ENCODE measurements at regions not wholly inside any gene's neighbourhood (a gene's known extent, or its start where the extent isn't known, plus 50 kb on each side); places are given as distances from the start of the nearest gene placed in this dataset.

DNA sequence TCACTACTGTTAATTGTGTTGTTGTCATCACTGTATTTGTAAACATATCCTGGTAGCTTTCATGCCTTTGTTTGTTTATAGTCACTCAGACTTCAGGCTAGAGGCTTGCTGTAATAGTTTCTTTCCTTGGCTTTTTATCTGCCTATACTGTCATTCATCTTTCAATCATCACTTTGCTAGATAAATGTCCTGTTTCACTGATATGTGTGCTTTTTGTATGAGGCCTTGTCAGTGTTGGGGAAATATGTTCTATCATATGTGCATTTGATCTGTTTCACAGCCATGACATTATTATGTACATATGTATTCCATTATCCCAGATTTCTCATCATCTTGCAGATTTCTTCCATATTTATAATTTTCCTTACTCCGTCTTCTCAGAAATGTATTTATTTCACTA, 558.9 kb upstream of the LRFN5 start:
- DNase-seq = no peak
- no peaks in the 10 kb centered on the region for H3K4me1 Mint-ChIP-seq
- no peak overlapping the region for H3K27ac Mint-ChIP-seq
- WGBS (ENCODE audit: insufficient coverage) = no CpG with 5 or more reads among the region's 1 CpG
- no peak overlapping the region for H3K4me3 Mint-ChIP-seq
- Histone ChIP-seq H3K4me1 (ENCODE audit: control insufficient read depth in 1 of 2, extremely low read depth in 1 of 2, insufficient read depth in 2 of 2, low read length in 2 of 2) (no peaks in the 10 kb centered on the region), H3K36me3 (ENCODE audit: control insufficient read depth in 2 of 2, extremely low read depth in 1 of 2, insufficient read depth in 1 of 2, low read length in 1 of 2) (no peaks in the 10 kb centered on the region), H3K27ac (ENCODE audit: low read length) (no peak overlapping the region), H3K4me3 (ENCODE audit: control insufficient read depth in 1 of 2, extremely low read depth in 1 of 2, low read length in 1 of 2) (no peak overlapping the region), H3K27me3 (replicated peaks in 1 of 2; ENCODE audit: control insufficient read depth in 2 of 2, extremely low read depth in 1 of 2, insufficient read depth in 2 of 2, low read length in 1 of 2) (no peaks in the 10 kb centered on the region), H3K9me3 (no peaks in the 10 kb centered on the region)
- H3K36me3 Mint-ChIP-seq = no peaks in the 10 kb centered on the region
- no peaks in the 10 kb centered on the region for H3K27me3 Mint-ChIP-seq
- CTCF ChIA-PET = no interaction called here
- POLR2A ChIA-PET = no interaction called here
- ATAC-seq (replicated peaks in 1 of 4) = no peak
- peaks cover 0 to 3% (median 0%) of the 10 kb centered on the region in 3 donors for H3K9me3 Mint-ChIP-seq

DNA sequence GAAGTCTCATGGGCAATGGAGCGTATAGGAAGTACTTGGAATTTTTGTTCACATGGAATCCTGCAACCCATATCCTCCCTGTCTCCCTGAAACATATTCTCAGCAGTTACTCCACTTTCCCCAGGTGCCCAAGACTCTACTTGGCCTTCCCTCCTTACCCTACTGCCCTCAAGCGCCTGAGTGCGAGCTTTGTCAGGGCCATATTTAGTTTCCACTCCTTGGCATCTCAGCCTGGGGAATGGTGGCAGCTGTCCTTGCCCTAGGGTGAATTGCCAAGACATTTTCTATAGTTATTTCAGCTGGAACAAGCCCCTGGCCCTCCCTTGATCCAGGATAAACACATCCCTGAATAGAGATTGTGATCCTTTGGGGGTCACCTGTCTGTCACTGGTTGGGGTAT, 569.3 kb upstream of the LRFN5 start:
- no peaks in the 10 kb centered on the region for H3K36me3 Mint-ChIP-seq
- CTCF ChIA-PET = no interaction called here

DNA sequence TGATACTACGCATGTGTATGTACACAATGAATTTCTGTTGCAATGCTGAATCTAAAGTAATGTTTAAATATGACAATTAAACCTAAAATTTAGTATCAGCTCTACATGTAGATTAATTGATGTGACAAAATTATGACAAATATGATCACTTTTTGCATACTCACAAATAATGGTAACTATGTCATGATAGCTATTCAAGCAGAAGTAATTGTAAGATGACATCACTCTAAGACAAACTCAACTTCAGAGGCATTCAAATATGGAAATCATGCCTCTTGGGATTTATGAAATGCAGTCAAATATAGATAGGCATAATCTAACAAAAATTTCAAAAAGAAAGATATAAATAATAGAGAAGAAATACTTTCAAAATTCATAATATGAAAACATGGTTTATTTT, 571.7 kb upstream of the LRFN5 start:
- CTCF ChIA-PET = no interaction called here
- Histone ChIP-seq H3K4me3 (ENCODE audit: control insufficient read depth in 1 of 2, extremely low read depth in 1 of 2, low read length in 1 of 2) (no peak overlapping the region), H3K27me3 (replicated peaks in 1 of 2; ENCODE audit: control insufficient read depth in 2 of 2, extremely low read depth in 1 of 2, insufficient read depth in 2 of 2, low read length in 1 of 2) (no peaks in the 10 kb centered on the region), H3K36me3 (ENCODE audit: control insufficient read depth in 2 of 2, extremely low read depth in 1 of 2, insufficient read depth in 1 of 2, low read length in 1 of 2) (no peaks in the 10 kb centered on the region), H3K27ac (ENCODE audit: low read length) (no peak overlapping the region), H3K4me1 (ENCODE audit: control insufficient read depth in 1 of 2, extremely low read depth in 1 of 2, insufficient read depth in 2 of 2, low read length in 2 of 2) (no peaks in the 10 kb centered on the region), H3K9me3 (no peaks in the 10 kb centered on the region)
- no CpG with 5 or more reads among the region's 1 CpG for WGBS (ENCODE audit: insufficient coverage)
- Mint-ChIP-seq H3K9me3 (peaks cover 0 to 15% (median 6%) of the 10 kb centered on the region in 3 donors), H3K36me3 (no peaks in the 10 kb centered on the region), H3K27me3 (no peaks in the 10 kb centered on the region), H3K4me3 (no peak overlapping the region), H3K27ac (no peak overlapping the region), H3K4me1 (no peaks in the 10 kb centered on the region)
- ATAC-seq (replicated peaks in 1 of 4) (no peak), DNase-seq (no peak)
- POLR2A ChIA-PET = no interaction called here

More for the DNA sequence above, 569.3 kb upstream of the LRFN5 start:
- H3K4me1 ChIP-seq (ENCODE audit: control insufficient read depth in 1 of 2, extremely low read depth in 1 of 2, insufficient read depth in 2 of 2, low read length in 2 of 2) = no peaks in the 10 kb centered on the region
- no peak overlapping the region for H3K27ac ChIP-seq (ENCODE audit: low read length)
- POLR2A ChIA-PET = no interaction called here
- no peak overlapping the region for H3K4me3 ChIP-seq (ENCODE audit: control insufficient read depth in 1 of 2, extremely low read depth in 1 of 2, low read length in 1 of 2)
- Mint-ChIP-seq H3K27ac (no peak overlapping the region), H3K27me3 (no peaks in the 10 kb centered on the region), H3K4me3 (no peak overlapping the region), H3K4me1 (no peaks in the 10 kb centered on the region), H3K9me3 (peaks cover 0 to 10% (median 6%) of the 10 kb centered on the region in 3 donors)
- no peaks in the 10 kb centered on the region for H3K36me3 ChIP-seq (ENCODE audit: control insufficient read depth in 2 of 2, extremely low read depth in 1 of 2, insufficient read depth in 1 of 2, low read length in 1 of 2)
- ATAC-seq (replicated peaks in 1 of 4) = no peak
- H3K27me3 ChIP-seq (replicated peaks in 1 of 2; ENCODE audit: control insufficient read depth in 2 of 2, extremely low read depth in 1 of 2, insufficient read depth in 2 of 2, low read length in 1 of 2) = no peaks in the 10 kb centered on the region
- DNase-seq = no peak
- WGBS (ENCODE audit: insufficient coverage) = 83% methylated on average over 3 of the region's 3 CpGs
- H3K9me3 ChIP-seq = no peaks in the 10 kb centered on the region

DNA sequence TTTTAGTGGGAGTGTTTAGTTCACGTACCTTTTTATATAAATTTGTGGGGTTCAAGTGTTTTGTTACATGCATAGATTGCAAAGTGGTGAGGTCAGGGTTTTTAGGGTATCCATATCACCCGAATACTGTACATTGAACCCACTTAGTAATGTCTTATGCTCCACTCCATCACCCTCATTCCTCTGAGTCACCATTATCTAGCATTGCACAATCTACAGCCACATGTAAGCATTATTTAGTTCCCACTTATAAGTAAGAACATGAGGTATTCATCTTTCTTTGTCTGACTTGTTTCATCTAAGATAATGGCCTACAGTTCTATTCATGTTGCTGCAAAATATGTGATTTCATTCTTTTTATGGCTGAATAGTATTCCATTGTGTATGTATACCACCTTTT, 583.7 kb upstream of the LRFN5 start:
- POLR2A ChIA-PET = no interaction called here
- Histone ChIP-seq H3K4me3 (ENCODE audit: control insufficient read depth in 1 of 2, extremely low read depth in 1 of 2, low read length in 1 of 2) (no peak overlapping the region), H3K27me3 (replicated peaks in 1 of 2; ENCODE audit: control insufficient read depth in 2 of 2, extremely low read depth in 1 of 2, insufficient read depth in 2 of 2, low read length in 1 of 2) (no peaks in the 10 kb centered on the region), H3K9me3 (peaks cover 2% of the 10 kb centered on the region), H3K27ac (ENCODE audit: low read length) (no peak overlapping the region), H3K4me1 (ENCODE audit: control insufficient read depth in 1 of 2, extremely low read depth in 1 of 2, insufficient read depth in 2 of 2, low read length in 2 of 2) (no peaks in the 10 kb centered on the region), H3K36me3 (ENCODE audit: control insufficient read depth in 2 of 2, extremely low read depth in 1 of 2, insufficient read depth in 1 of 2, low read length in 1 of 2) (no peaks in the 10 kb centered on the region)
- peaks cover 6 to 8% (median 8%) of the 10 kb centered on the region in 3 donors for H3K9me3 Mint-ChIP-seq
- no peak overlapping the region for H3K4me3 Mint-ChIP-seq
- WGBS (ENCODE audit: insufficient coverage) = no CpG with 5 or more reads among the region's 2 CpGs
- no peaks in the 10 kb centered on the region for H3K4me1 Mint-ChIP-seq
- DNase-seq (no peak), ATAC-seq (replicated peaks in 1 of 4) (no peak)
- no peaks in the 10 kb centered on the region for H3K36me3 Mint-ChIP-seq
- H3K27me3 Mint-ChIP-seq = no peaks in the 10 kb centered on the region
- CTCF ChIA-PET = no interaction called here
- H3K27ac Mint-ChIP-seq = no peak overlapping the region

DNA sequence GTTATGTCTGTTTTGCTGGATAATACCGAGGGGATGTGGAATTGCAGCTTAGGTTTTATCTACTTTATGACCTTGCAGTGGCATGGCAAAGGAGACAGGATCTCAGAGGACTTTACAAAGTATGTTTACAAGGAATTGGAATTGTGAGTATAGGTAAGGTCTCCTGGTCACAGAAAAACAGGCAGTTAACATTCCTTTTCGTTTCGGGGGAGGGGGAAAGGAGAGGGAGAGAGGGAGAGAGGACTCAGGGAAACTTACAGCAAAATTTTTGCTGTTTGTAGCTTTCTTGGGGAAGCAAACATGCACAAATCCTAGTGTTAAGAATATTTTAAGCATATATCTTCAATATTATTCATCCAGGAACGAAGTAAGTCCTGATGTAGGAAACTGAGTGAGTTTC, 590.5 kb upstream of the LRFN5 start:
- no peak overlapping the region for H3K4me3 ChIP-seq (ENCODE audit: control insufficient read depth in 1 of 2, extremely low read depth in 1 of 2, low read length in 1 of 2)
- no peaks in the 10 kb centered on the region for H3K4me1 ChIP-seq (ENCODE audit: control insufficient read depth in 1 of 2, extremely low read depth in 1 of 2, insufficient read depth in 2 of 2, low read length in 2 of 2)
- no peak overlapping the region for H3K4me3 Mint-ChIP-seq
- no peaks in the 10 kb centered on the region for H3K36me3 Mint-ChIP-seq
- no peak overlapping the region for H3K27ac ChIP-seq (ENCODE audit: low read length)
- DNase-seq = no peak
- CTCF ChIA-PET = no interaction called here
- H3K27me3 Mint-ChIP-seq = no peaks in the 10 kb centered on the region
- H3K27ac Mint-ChIP-seq = no peak overlapping the region
- H3K36me3 ChIP-seq (ENCODE audit: control insufficient read depth in 2 of 2, extremely low read depth in 1 of 2, insufficient read depth in 1 of 2, low read length in 1 of 2) = no peaks in the 10 kb centered on the region
- no peak for ATAC-seq (replicated peaks in 1 of 4)
- POLR2A ChIA-PET = no interaction called here
- H3K4me1 Mint-ChIP-seq = no peaks in the 10 kb centered on the region
- 38% methylated on average over 2 of the region's 4 CpGs for WGBS (ENCODE audit: insufficient coverage)
- no peaks in the 10 kb centered on the region for H3K27me3 ChIP-seq (replicated peaks in 1 of 2; ENCODE audit: control insufficient read depth in 2 of 2, extremely low read depth in 1 of 2, insufficient read depth in 2 of 2, low read length in 1 of 2)
- peaks cover 4 to 6% (median 4%) of the 10 kb centered on the region in 3 donors for H3K9me3 Mint-ChIP-seq
- H3K9me3 ChIP-seq = no peaks in the 10 kb centered on the region

DNA sequence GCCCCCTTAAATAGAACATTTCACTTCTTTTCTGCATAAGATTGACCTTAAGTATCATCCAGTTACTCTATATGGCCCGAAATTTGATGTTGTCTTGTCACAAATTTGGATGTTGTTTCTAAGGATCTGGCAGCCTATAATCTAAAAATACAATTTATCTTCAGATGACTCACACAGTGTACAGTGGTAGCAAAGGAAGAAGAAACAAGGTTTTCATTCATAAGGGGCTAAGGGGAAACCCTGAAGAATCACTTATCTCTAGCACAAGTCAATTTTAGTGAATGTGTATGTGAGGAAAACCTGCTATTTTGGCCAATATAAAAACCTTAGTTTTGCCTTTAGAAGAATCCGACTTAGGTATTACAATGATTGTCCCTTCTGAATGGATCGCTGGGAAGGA, 606.3 kb upstream of the LRFN5 start:
- POLR2A ChIA-PET = no interaction called here
- H3K27me3 ChIP-seq (replicated peaks in 1 of 2; ENCODE audit: control insufficient read depth in 2 of 2, extremely low read depth in 1 of 2, insufficient read depth in 2 of 2, low read length in 1 of 2) = no peaks in the 10 kb centered on the region
- DNase-seq (no peak), ATAC-seq (replicated peaks in 1 of 4) (no peak)
- Mint-ChIP-seq H3K36me3 (no peaks in the 10 kb centered on the region), H3K27ac (no peak overlapping the region), H3K27me3 (no peaks in the 10 kb centered on the region), H3K4me1 (no peaks in the 10 kb centered on the region), H3K9me3 (peaks cover 4 to 10% (median 8%) of the 10 kb centered on the region in 3 donors), H3K4me3 (no peak overlapping the region)
- CTCF ChIA-PET = interaction anchor here in 1 of 2 donors (0.9 kb wide), 1 partner anchor 1513 kb away, joined by 3 read pairs; no protein-coding TSS in a partner anchor
- WGBS (ENCODE audit: insufficient coverage) = 93% methylated on average over 2 of the region's 3 CpGs
- H3K4me3 ChIP-seq (ENCODE audit: control insufficient read depth in 1 of 2, extremely low read depth in 1 of 2, low read length in 1 of 2) = no peak overlapping the region
- H3K4me1 ChIP-seq (ENCODE audit: control insufficient read depth in 1 of 2, extremely low read depth in 1 of 2, insufficient read depth in 2 of 2, low read length in 2 of 2) = no peaks in the 10 kb centered on the region
- no peak overlapping the region for H3K27ac ChIP-seq (ENCODE audit: low read length)
- H3K9me3 ChIP-seq = no peaks in the 10 kb centered on the region
- no peaks in the 10 kb centered on the region for H3K36me3 ChIP-seq (ENCODE audit: control insufficient read depth in 2 of 2, extremely low read depth in 1 of 2, insufficient read depth in 1 of 2, low read length in 1 of 2)

DNA sequence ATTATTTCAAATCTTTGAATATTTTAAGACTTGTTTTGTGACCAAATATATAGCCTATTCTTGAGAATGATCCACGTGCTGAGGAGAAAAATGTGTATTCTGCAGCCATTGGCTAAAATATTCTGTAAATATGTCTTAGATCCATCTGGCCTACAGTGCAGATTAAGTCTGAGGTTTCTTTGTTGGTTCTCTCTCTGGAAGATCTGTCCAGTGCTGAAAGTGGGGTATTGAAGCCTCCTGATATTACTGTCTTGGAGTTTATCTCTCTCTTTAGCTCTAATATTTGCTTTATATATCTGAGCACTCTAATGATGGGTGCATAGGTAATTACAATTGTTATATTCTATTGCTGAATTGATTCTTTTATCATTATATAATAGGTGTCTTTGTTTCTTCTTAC, 617.4 kb upstream of the LRFN5 start:
- Mint-ChIP-seq H3K9me3 (peaks cover 13 to 40% (median 22%) of the 10 kb centered on the region in 3 donors), H3K27me3 (no peaks in the 10 kb centered on the region), H3K4me3 (no peak overlapping the region), H3K4me1 (no peaks in the 10 kb centered on the region), H3K36me3 (no peaks in the 10 kb centered on the region), H3K27ac (no peak overlapping the region)
- Histone ChIP-seq H3K27me3 (replicated peaks in 1 of 2; ENCODE audit: control insufficient read depth in 2 of 2, extremely low read depth in 1 of 2, insufficient read depth in 2 of 2, low read length in 1 of 2) (no peaks in the 10 kb centered on the region), H3K27ac (ENCODE audit: low read length) (no peak overlapping the region), H3K36me3 (ENCODE audit: control insufficient read depth in 2 of 2, extremely low read depth in 1 of 2, insufficient read depth in 1 of 2, low read length in 1 of 2) (no peaks in the 10 kb centered on the region), H3K4me1 (ENCODE audit: control insufficient read depth in 1 of 2, extremely low read depth in 1 of 2, insufficient read depth in 2 of 2, low read length in 2 of 2) (no peaks in the 10 kb centered on the region), H3K4me3 (ENCODE audit: control insufficient read depth in 1 of 2, extremely low read depth in 1 of 2, low read length in 1 of 2) (no peak overlapping the region), H3K9me3 (no peaks in the 10 kb centered on the region)
- ATAC-seq (replicated peaks in 1 of 4) = no peak
- 20% methylated on average over 1 of the region's 1 CpG for whole genome bisulfite sequencing (ENCODE audit: insufficient coverage)
- ChIA-PET POLR2A (interaction anchor here in 1 of 2 donors (0.7 kb wide), 1 partner anchor 11 kb away, joined by 3 read pairs; no protein-coding TSS in a partner anchor), CTCF (no interaction called here)
- DNase-seq = no peak
